CD4-positive, alpha-beta memory T cell (primary cell): ENCODE measurements at regions not wholly inside any gene's neighbourhood (a gene's known extent, or its start where the extent isn't known, plus 50 kb on each side); places are given as distances from the start of the nearest gene placed in this dataset.

ENCODE experiments used
- CTCF ChIA-PET: fragments of 350-600 bp; sonication (Branson Sonifier 250); formaldehyde crosslinking; loops from one replicate; lab custom pipeline; 2021; ENCODE audit warnings: inconsistent platforms; ENCODE audit not compliant: partially characterized antibody; lab: Charles Lee
- POLR2A ChIA-PET: fragments of 350-600 bp; sonication (Branson Sonifier 250); formaldehyde crosslinking; loops from one replicate; lab custom pipeline; 2021; ENCODE audit not compliant: partially characterized antibody; lab: Charles Lee
- DNase-seq, 5 donors: peaks; one replicate each; pipeline versions ENCODE4 v3.0.0 to v3.0.0-alpha.2; 2020 to 2022; ENCODE audit warnings: mixed read lengths in 1 of 5
- H3K27ac ChIP-seq: one replicate; pipeline ENCODE4 v1.7.0; 2013; ENCODE audit warnings: low read depth, low read length
- H3K27me3 ChIP-seq: 2 replicates; pipeline ENCODE4 v1.7.0; 2013; ENCODE audit warnings: mild to moderate bottlenecking, low read length, moderate library complexity; ENCODE audit not compliant: insufficient read depth
- H3K36me3 ChIP-seq: 2 replicates; pipeline ENCODE4 v1.7.0; 2013; ENCODE audit warnings: mild to moderate bottlenecking, low read length, moderate library complexity; ENCODE audit not compliant: insufficient read depth
- H3K4me1 ChIP-seq: 2 replicates; pipeline ENCODE4 v1.7.0; 2013; ENCODE audit warnings: mild to moderate bottlenecking, low read length, moderate library complexity; ENCODE audit not compliant: insufficient read depth
- H3K4me3 ChIP-seq, 2 donors: one replicate each; pipeline ENCODE4 v1.7.0; 2013; ENCODE audit warnings: low read length in 2 of 2, mild to moderate bottlenecking in 1 of 2
- H3K9me3 ChIP-seq, 2 donors: one replicate each; pipeline ENCODE4 v1.7.0; 2013; ENCODE audit warnings: low read length in 2 of 2, control low read depth in 1 of 2; ENCODE audit not compliant: control insufficient read depth in 1 of 2
- H3K27ac Mint-ChIP-seq, 7 donors: one replicate each; pipeline ENCODE4 v1.8.0; 2020 to 2021; ENCODE audit warnings: mixed read lengths in 7 of 7, mild to moderate bottlenecking in 6 of 7, inconsistent platforms in 3 of 7, moderate library complexity in 3 of 7
- H3K27me3 Mint-ChIP-seq, 2 donors: one replicate each; pipeline ENCODE4 v1.8.0; 2020 to 2021; ENCODE audit warnings: mixed read lengths in 2 of 2
- H3K36me3 Mint-ChIP-seq, 2 donors: one replicate each; pipeline ENCODE4 v1.8.0; 2020 to 2021; ENCODE audit warnings: mixed read lengths in 2 of 2, inconsistent platforms in 1 of 2, mild to moderate bottlenecking in 1 of 2
- H3K4me1 Mint-ChIP-seq, 4 donors: one replicate each; pipeline ENCODE4 v1.8.0; 2020 to 2021; ENCODE audit warnings: mixed read lengths in 4 of 4, mild to moderate bottlenecking in 1 of 4
- H3K4me3 Mint-ChIP-seq, 8 donors: one replicate each; pipeline ENCODE4 v1.8.0; 2020 to 2021; ENCODE audit warnings: mixed read lengths in 8 of 8, mild to moderate bottlenecking in 7 of 8, moderate library complexity in 6 of 8, inconsistent platforms in 3 of 8
- H3K9me3 Mint-ChIP-seq, 8 donors: one replicate each; pipeline ENCODE4 v1.8.0; 2020 to 2021; ENCODE audit warnings: mixed read lengths in 8 of 8, mild to moderate bottlenecking in 5 of 8, inconsistent platforms in 3 of 8, moderate library complexity in 1 of 8
- intact Hi-C: fragments of 100-400 bp; cut with micrococcal nuclease; formaldehyde crosslinking; loops from one replicate; pipeline ENCODE4 v1.15.1; 2023

DNA sequence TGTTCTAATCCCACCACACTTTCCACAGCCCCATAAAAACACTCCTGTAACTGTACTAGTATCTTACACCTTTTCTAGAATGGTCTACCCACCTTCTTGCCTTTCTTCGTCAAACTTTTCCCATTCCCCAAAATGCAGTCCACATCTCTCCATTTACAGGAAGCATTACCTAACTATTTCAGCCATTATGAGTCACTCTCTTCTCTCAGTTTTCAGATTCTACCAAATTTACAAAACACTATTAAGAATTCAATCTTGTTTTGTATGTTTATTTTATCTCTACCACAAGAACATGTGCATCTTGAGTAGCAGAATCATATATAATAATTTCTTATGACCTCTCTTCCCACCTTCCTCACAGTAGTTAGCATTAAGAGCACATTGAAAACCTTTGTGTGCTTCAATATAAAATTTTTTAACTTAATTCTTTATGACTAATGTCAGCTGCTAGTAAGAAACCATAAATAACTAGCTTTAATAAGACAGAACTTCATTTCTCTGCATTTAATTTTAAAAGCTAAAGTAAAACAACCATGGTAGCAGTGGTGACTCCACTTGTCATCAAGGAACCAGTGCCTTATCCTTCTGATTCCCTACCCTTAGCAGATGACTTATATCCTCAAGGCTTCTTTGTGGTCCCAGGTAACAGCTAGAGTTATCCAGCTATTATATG lies 56.6 kb upstream of the MAP2 start:
- Mint-ChIP-seq H3K4me1 (no peaks in the 10 kb centered on the region), H3K4me3 (no peak overlapping the region), H3K9me3 (peaks cover 0 to 11% (median 2%) of the 10 kb centered on the region in 8 donors), H3K36me3 (no peaks in the 10 kb centered on the region), H3K27me3 (peaks cover 0 to 1% of the 10 kb centered on the region in 2 donors), H3K27ac (no peak overlapping the region)
- no peaks in the 10 kb centered on the region for H3K4me1 ChIP-seq
- no peak for DNase-seq
- no peak overlapping the region for H3K4me3 ChIP-seq
- H3K36me3 ChIP-seq: no peaks in the 10 kb centered on the region
- CTCF ChIA-PET: no interaction called here
- no peak overlapping the region for H3K27ac ChIP-seq
- intact Hi-C loops: no loop called here
- no peaks in the 10 kb centered on the region for H3K9me3 ChIP-seq
- no peaks in the 10 kb centered on the region for H3K27me3 ChIP-seq
- POLR2A ChIA-PET: no interaction called here

DNA sequence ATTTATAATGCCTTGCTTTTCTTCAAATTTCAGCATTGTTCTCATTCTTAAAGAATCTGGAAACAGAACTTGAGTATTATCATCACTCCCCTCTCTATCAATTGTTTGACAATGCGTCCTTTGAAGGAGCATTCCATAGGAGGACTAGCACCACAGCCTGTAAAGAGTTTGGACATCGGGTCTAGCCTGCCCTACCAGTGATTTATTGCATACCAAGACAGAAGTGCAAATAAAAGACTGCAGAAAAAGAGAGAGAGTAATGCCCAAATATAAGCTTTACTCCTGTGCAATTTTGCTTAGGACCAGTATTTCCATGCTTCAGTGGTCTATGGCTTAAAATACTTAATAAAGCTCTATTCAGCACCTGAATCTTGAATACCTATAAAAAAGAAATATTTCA lies 55.4 kb upstream of the MAP2 start:
- Histone ChIP-seq H3K4me3 (no peak overlapping the region), H3K4me1 (no peaks in the 10 kb centered on the region), H3K9me3 (no peaks in the 10 kb centered on the region), H3K36me3 (no peaks in the 10 kb centered on the region), H3K27ac (no peak overlapping the region), H3K27me3 (no peaks in the 10 kb centered on the region)
- ChIA-PET CTCF (no interaction called here), POLR2A (no interaction called here)
- DNase-seq: no peak
- Mint-ChIP-seq H3K4me1 (no peaks in the 10 kb centered on the region), H3K36me3 (no peaks in the 10 kb centered on the region), H3K9me3 (peaks cover 0 to 23% (median 8%) of the 10 kb centered on the region in 8 donors), H3K27me3 (peaks cover 0 to 1% of the 10 kb centered on the region in 2 donors), H3K4me3 (no peak overlapping the region), H3K27ac (no peak overlapping the region)
- intact Hi-C loops: no loop called here

- H3K36me3 ChIP-seq: no peaks in the 10 kb centered on the region
- no peak for DNase-seq
Observed at GRCh38 chr2:209368914-209369313, 54.9 kb upstream of the MAP2 start.

GRCh38 chr2:209369656-209370055 lies 54.2 kb upstream of the MAP2 start:
- Histone ChIP-seq H3K36me3 (no peaks in the 10 kb centered on the region), H3K9me3 (no peaks in the 10 kb centered on the region), H3K4me1 (no peaks in the 10 kb centered on the region), H3K4me3 (no peak overlapping the region), H3K27ac (no peak overlapping the region), H3K27me3 (no peaks in the 10 kb centered on the region)
- Mint-ChIP-seq H3K27me3 (peaks cover 0 to 1% of the 10 kb centered on the region in 2 donors), H3K4me3 (no peak overlapping the region), H3K9me3 (peaks cover 0 to 25% (median 11%) of the 10 kb centered on the region in 8 donors), H3K27ac (no peak overlapping the region), H3K4me1 (no peaks in the 10 kb centered on the region), H3K36me3 (no peaks in the 10 kb centered on the region)
- POLR2A ChIA-PET: no interaction called here
- CTCF ChIA-PET: no interaction called here
- no peak for DNase-seq
- intact Hi-C loops: no loop called here

More at GRCh38 chr2:209368914-209369313, 54.9 kb upstream of the MAP2 start:
- ChIA-PET POLR2A (no interaction called here), CTCF (no interaction called here)
- Mint-ChIP-seq H3K27ac (no peak overlapping the region), H3K9me3 (peaks cover 0 to 24% (median 9%) of the 10 kb centered on the region in 8 donors), H3K4me3 (no peak overlapping the region), H3K36me3 (no peaks in the 10 kb centered on the region), H3K27me3 (peaks cover 0 to 1% of the 10 kb centered on the region in 2 donors), H3K4me1 (no peaks in the 10 kb centered on the region)
- intact Hi-C loops: no loop called here
- H3K27ac ChIP-seq: no peak overlapping the region
- H3K4me3 ChIP-seq: no peak overlapping the region
- H3K4me1 ChIP-seq: no peaks in the 10 kb centered on the region
- no peaks in the 10 kb centered on the region for H3K27me3 ChIP-seq
- H3K9me3 ChIP-seq: no peaks in the 10 kb centered on the region

GRCh38 chr2:209371407-209371806 lies 52.4 kb upstream of the MAP2 start:
- H3K4me1 ChIP-seq: no peaks in the 10 kb centered on the region
- no peak for DNase-seq
- H3K27me3 ChIP-seq: no peaks in the 10 kb centered on the region
- Mint-ChIP-seq H3K27ac (no peak overlapping the region), H3K9me3 (peaks cover 0 to 40% (median 19%) of the 10 kb centered on the region in 8 donors), H3K36me3 (no peaks in the 10 kb centered on the region), H3K4me1 (no peaks in the 10 kb centered on the region), H3K4me3 (no peak overlapping the region), H3K27me3 (peaks cover 0 to 1% of the 10 kb centered on the region in 2 donors)
- H3K36me3 ChIP-seq: no peaks in the 10 kb centered on the region
- ChIA-PET CTCF (no interaction called here), POLR2A (no interaction called here)
- no peak overlapping the region for H3K4me3 ChIP-seq
- no peaks in the 10 kb centered on the region for H3K9me3 ChIP-seq
- intact Hi-C loops: no loop called here
- no peak overlapping the region for H3K27ac ChIP-seq
